IMR-90 (cell line): ENCODE measurements at regions not wholly inside any gene's neighbourhood (a gene's known extent, or its start where the extent isn't known, plus 50 kb on each side); places are given as distances from the start of the nearest gene placed in this dataset.

ENCODE experiments used
- ATAC-seq: fragments of 200-7000 bp; cut with Tn5 transposase; 2 replicates; pipeline ENCODE4 v1.9.1; 2020; ENCODE audit warnings: low read depth, mild to moderate bottlenecking, moderate library complexity
- BruUV-seq: library from RNA; stranded (reverse); fragments of 400-500 nt; replicated peaks from 2 replicates; lab custom pipeline; 2021; lab: Mats Ljungman, UMichigan
- CTCF ChIA-PET: fragments of 300-600 bp; formaldehyde crosslinking; extraction: SDS; loops from one replicate; lab custom pipeline; 2021; ENCODE audit warnings: antibody characterized with exemption; lab: Yijun Ruan, JAX
- POLR2A ChIA-PET: fragments of 300-600 bp; sonication (Branson Sonifier 250); formaldehyde crosslinking; loops from one replicate; lab custom pipeline; 2022; ENCODE audit warnings: antibody characterized with exemption; ENCODE audit not compliant: unreplicated experiment; lab: Charles Lee
- DNase-seq: peaks from one replicate; pipeline ENCODE4 v3.0.0; 2013
- H2AFZ ChIP-seq: replicated peaks from 2 replicates; pipeline ENCODE3; 2013; ENCODE audit warnings: low read length, mild to moderate bottlenecking; ENCODE audit not compliant: poor library complexity
- H2AK5ac ChIP-seq: 2 replicates; pipeline ENCODE4 v1.6.1; 2013; ENCODE audit warnings: low read depth, low read length, inconsistent platforms
- H2AK9ac ChIP-seq: replicated peaks from 2 replicates; pipeline ENCODE3; 2013; ENCODE audit warnings: mild to moderate bottlenecking, low read depth, low read length, moderate library complexity; ENCODE audit not compliant: poor library complexity
- H2BK120ac ChIP-seq: 2 replicates; pipeline ENCODE4 v1.6.1; 2013; ENCODE audit warnings: low read depth, low read length, inconsistent platforms
- H2BK15ac ChIP-seq: 3 replicates; pipeline ENCODE4 v1.6.1; 2013; ENCODE audit warnings: low read depth, low read length, inconsistent platforms
- H2BK20ac ChIP-seq: 2 replicates; pipeline ENCODE4 v1.6.1; 2013; ENCODE audit warnings: low read depth, mild to moderate bottlenecking, inconsistent platforms, low read length, moderate library complexity
- H2BK5ac ChIP-seq: 2 replicates; pipeline ENCODE4 v1.6.1; 2013; ENCODE audit warnings: mild to moderate bottlenecking, low read depth, low read length, inconsistent platforms; ENCODE audit not compliant: poor library complexity, severe bottlenecking
- H3K14ac ChIP-seq: replicated peaks from 2 replicates; pipeline ENCODE4 v1.6.1; 2013; ENCODE audit warnings: low read depth, low read length, inconsistent platforms
- H3K18ac ChIP-seq: 2 replicates; pipeline ENCODE4 v1.6.1; 2013; ENCODE audit warnings: low read depth, low read length, control low read depth
- H3K23ac ChIP-seq: 2 replicates; pipeline ENCODE4 v1.6.1; 2013; ENCODE audit warnings: low read depth, low read length, inconsistent platforms
- H3K27ac ChIP-seq: 2 replicates; pipeline ENCODE4 v1.5.1; 2013; ENCODE audit warnings: mild to moderate bottlenecking, control low read depth, low read length; ENCODE audit not compliant: insufficient read depth
- H3K27me3 ChIP-seq: 2 replicates; pipeline ENCODE4 v1.6.1; 2013; ENCODE audit warnings: low read length; ENCODE audit not compliant: control insufficient read depth, insufficient read depth
- H3K36me3 ChIP-seq: 2 replicates; pipeline ENCODE4 v1.6.1; 2013; ENCODE audit warnings: low read length, mixed read lengths; ENCODE audit not compliant: control insufficient read depth, insufficient read depth
- H3K4ac ChIP-seq: 2 replicates; pipeline ENCODE4 v1.6.1; 2013; ENCODE audit warnings: low read depth, low read length, inconsistent platforms
- H3K4me1 ChIP-seq: 2 replicates; pipeline ENCODE4 v1.6.1; 2013; ENCODE audit warnings: low read length, mixed read lengths; ENCODE audit not compliant: control insufficient read depth, insufficient read depth
- H3K4me2 ChIP-seq: 2 replicates; pipeline ENCODE4 v1.6.1; 2013; ENCODE audit warnings: low read depth, mild to moderate bottlenecking, control low read depth, low read length, moderate library complexity
- H3K4me3 ChIP-seq: 2 replicates; pipeline ENCODE4 v1.5.1; 2013; ENCODE audit warnings: low read depth, mild to moderate bottlenecking, control low read depth, low read length, moderate library complexity; ENCODE audit not compliant: insufficient read depth
- H3K56ac ChIP-seq: 2 replicates; pipeline ENCODE4 v1.6.1; 2013; ENCODE audit warnings: low read length, inconsistent platforms; ENCODE audit not compliant: insufficient read depth; ENCODE audit errors: extremely low read depth
- H3K79me1 ChIP-seq, 2 experiments: 2 replicates each; pipeline ENCODE4 v1.6.1; 2013; ENCODE audit warnings: low read length in 2 of 2, inconsistent platforms in 1 of 2, low read depth in 1 of 2
- H3K9ac ChIP-seq: 2 replicates; pipeline ENCODE4 v1.6.1; 2013; ENCODE audit warnings: low read depth, low read length, control low read depth
- H3K9me1 ChIP-seq: 2 replicates; pipeline ENCODE4 v1.6.1; 2013; ENCODE audit warnings: low read length, inconsistent platforms; ENCODE audit not compliant: insufficient read depth
- H3K9me3 ChIP-seq: 2 replicates; pipeline ENCODE4 v1.6.1; 2013; ENCODE audit warnings: low read length; ENCODE audit not compliant: control insufficient read depth, insufficient read depth
- H4K20me1 ChIP-seq: 2 replicates; pipeline ENCODE4 v1.6.1; 2013; ENCODE audit warnings: low read length, inconsistent platforms; ENCODE audit not compliant: insufficient read depth
- H4K5ac ChIP-seq: 2 replicates; pipeline ENCODE4 v1.6.1; 2013; ENCODE audit warnings: mild to moderate bottlenecking, low read depth, low read length, control low read depth
- H4K8ac ChIP-seq, 2 experiments: 2 replicates each; pipeline ENCODE4 v1.6.1; 2013; ENCODE audit warnings: low read depth in 2 of 2, low read length in 2 of 2, control low read depth in 1 of 2, inconsistent platforms in 1 of 2
- H4K91ac ChIP-seq: 2 replicates; pipeline ENCODE4 v1.6.1; 2013; ENCODE audit warnings: low read depth, low read length, inconsistent platforms; ENCODE audit not compliant: insufficient read depth
- BHLHE40 ChIP-seq: fragments of 150-350 bp; IDR thresholded peaks from 2 replicates; pipeline ENCODE4 v1.6.1; 2016; ENCODE audit warnings: mild to moderate bottlenecking, low read depth, low read length
- CEBPB ChIP-seq: IDR thresholded peaks from 2 replicates; pipeline ENCODE4 v1.6.1; 2012; ENCODE audit warnings: low read depth, low read length, improper control_type of control experiment
- CHD1 ChIP-seq: IDR thresholded peaks from 2 replicates; pipeline ENCODE4 v1.6.1; 2012; ENCODE audit warnings: low read depth, low read length, improper control_type of control experiment
- CTCF ChIP-seq: conservative IDR thresholded peaks from 2 replicates; pipeline ENCODE4 v1.5.1; 2012; ENCODE audit warnings: mild to moderate bottlenecking, low read depth, low read length, improper control_type of control experiment
- ELK1 ChIP-seq: fragments of 150-350 bp; IDR thresholded peaks from 2 replicates; pipeline ENCODE4 v1.6.1; 2016; ENCODE audit warnings: low read depth, mild to moderate bottlenecking, low read length, moderate library complexity, borderline replicate concordance
- FOS ChIP-seq: fragments of 150-350 bp; IDR thresholded peaks from 2 replicates; pipeline ENCODE4 v1.6.1; 2016; ENCODE audit warnings: low read depth, low read length
- MAFK ChIP-seq: IDR thresholded peaks from 2 replicates; pipeline ENCODE4 v1.6.1; 2012; ENCODE audit warnings: low read depth, low read length, improper control_type of control experiment
- MAZ ChIP-seq: IDR thresholded peaks from 2 replicates; pipeline ENCODE4 v1.6.1; 2012; ENCODE audit warnings: low read depth, mild to moderate bottlenecking, low read length, improper control_type of control experiment, moderate library complexity, borderline replicate concordance
- MXI1 ChIP-seq: IDR thresholded peaks from 2 replicates; pipeline ENCODE4 v1.6.1; 2012; ENCODE audit warnings: low read depth, mild to moderate bottlenecking, low read length, moderate library complexity, borderline replicate concordance
- NFE2L2 ChIP-seq: fragments of 150-350 bp; IDR thresholded peaks from 2 replicates; pipeline ENCODE4 v1.6.1; 2016; ENCODE audit warnings: low read depth, mild to moderate bottlenecking, low read length
- POLR2A ChIP-seq: IDR thresholded peaks from 2 replicates; pipeline ENCODE4 v1.6.1; 2012; ENCODE audit warnings: mild to moderate bottlenecking, low read depth, low read length
- RAD21 ChIP-seq: IDR thresholded peaks from 2 replicates; pipeline ENCODE4 v1.6.1; 2012; ENCODE audit warnings: low read length, improper control_type of control experiment
- RCOR1 ChIP-seq: IDR thresholded peaks from 2 replicates; pipeline ENCODE4 v1.6.1; 2012; ENCODE audit warnings: mild to moderate bottlenecking, low read length, improper control_type of control experiment; ENCODE audit not compliant: insufficient replicate concordance
- RFX5 ChIP-seq: IDR thresholded peaks from 2 replicates; pipeline ENCODE4 v1.8.0; 2012; ENCODE audit warnings: low read depth, mild to moderate bottlenecking, low read length, moderate library complexity
- SMC3 ChIP-seq: fragments of 150-350 bp; IDR thresholded peaks from 2 replicates; pipeline ENCODE4 v1.6.1; 2016; ENCODE audit warnings: low read depth, mild to moderate bottlenecking, antibody characterized with exemption, low read length, moderate library complexity
- USF2 ChIP-seq: fragments of 150-350 bp; IDR thresholded peaks from 2 replicates; pipeline ENCODE4 v1.6.1; 2017; ENCODE audit warnings: mild to moderate bottlenecking, antibody characterized with exemption, low read length, low read depth
- WGBS, 2 experiments: methylation state at CpG; one replicate each; pipeline versions ENCODE4 v1.1.5 to v1.1.7; 2013; ENCODE audit warnings: missing lambda C conversion rate in 2 of 2; ENCODE audit not compliant: insufficient read length in 1 of 2; ENCODE audit errors: extremely low coverage in 2 of 2; 5-methylcytosine and 5-hydroxymethylcytosine counted together
- dilution Hi-C: fragments of 300-500 bp; cut with HindIII; formaldehyde crosslinking; loops from one replicate; pipeline ENCODE4 v1.14.3; 2018; ENCODE audit warnings: low sequenced_read_pairs; ENCODE audit not compliant: unreplicated experiment
- in situ Hi-C: fragments of 300-500 bp; cut with MboI; formaldehyde crosslinking; loops from 3 replicates; pipeline ENCODE4 v1.14.3; 2019; ENCODE audit warnings: low sequenced_read_pairs, inconsistent platforms, mixed read lengths
- intact Hi-C: fragments of 100-400 bp; cut with micrococcal nuclease; formaldehyde crosslinking; loops from 2 replicates; pipeline ENCODE4 v1.10.0; 2022

- no peaks in the 10 kb centered on the region for H3K9me1 ChIP-seq
- no peaks in the 10 kb centered on the region for H3K9me3 ChIP-seq
- no peak overlapping the region for H3K4ac ChIP-seq
- no peak overlapping the region for H4K91ac ChIP-seq
- no peak overlapping the region for H4K8ac ChIP-seq
- no CpG with 5 or more reads among the region's 3 CpGs for WGBS, 2 experiments
- H2AFZ ChIP-seq: no peak overlapping the region
- no peaks in the 10 kb centered on the region for H3K36me3 ChIP-seq
- no peak overlapping the region for H3K18ac ChIP-seq
- no peak overlapping the region for H2BK20ac ChIP-seq
- no peak overlapping the region for H3K9ac ChIP-seq
- H3K27me3 ChIP-seq: no peaks in the 10 kb centered on the region
- no peak overlapping the region for H3K27ac ChIP-seq
- H3K4me2 ChIP-seq: no peak overlapping the region
- no peak for TF ChIP-seq NFE2L2
- TF ChIP-seq ELK1: no peak
- TF ChIP-seq BHLHE40: no peak
- TF ChIP-seq MXI1: no peak
- no peak for TF ChIP-seq RCOR1
- TF ChIP-seq SMC3: no peak
- TF ChIP-seq POLR2A: no peak
- no peak for TF ChIP-seq CHD1
- TF ChIP-seq CEBPB: no peak
- no peak for TF ChIP-seq FOS
- TF ChIP-seq USF2: no peak
- no peak for TF ChIP-seq MAFK
- TF ChIP-seq CTCF: no peak
- no peak for TF ChIP-seq RAD21
- no peak for TF ChIP-seq RFX5
- TF ChIP-seq MAZ: no peak
- POLR2A ChIA-PET: no interaction called here
- H2AK9ac ChIP-seq: no peak overlapping the region
- H2BK120ac ChIP-seq: no peak overlapping the region
- peaks cover 2% of the 10 kb centered on the region; the same call in 1 of the 2 replicates for H3K4me1 ChIP-seq
- no peaks in the 10 kb centered on the region for H3K79me1 ChIP-seq
- no peak overlapping the region for H2BK15ac ChIP-seq
- dilution Hi-C loops: no loop called here
- BruUV-seq: no TSS peak
- no peak overlapping the region for H3K23ac ChIP-seq
- H3K14ac ChIP-seq: no peak overlapping the region
- in situ Hi-C loops: no loop called here
- H4K20me1 ChIP-seq: no peaks in the 10 kb centered on the region
- DNase-seq (no peak), ATAC-seq (no peak)
- H3K4me3 ChIP-seq: no peak overlapping the region
- no peak overlapping the region for H2AK5ac ChIP-seq
- H3K56ac ChIP-seq: no peak overlapping the region
- intact Hi-C loops: no loop called here
- H2BK5ac ChIP-seq: no peak overlapping the region
- no peak overlapping the region for H4K5ac ChIP-seq
- CTCF ChIA-PET: interaction anchor here (0.5 to 1.0 kb wide), 2 partner anchors 9 to 207 kb away, joined by 3 read pairs; no protein-coding TSS in a partner anchor
Measured at GRCh38 chr5:92977846-92978540, 603.0 kb downstream of the NR2F1-AS1 start.
